ENCODE measurements at regions not wholly inside any gene's neighbourhood (a gene's known extent, or its start where the extent isn't known, plus 50 kb on each side); places are given as distances from the start of the nearest gene placed in this dataset.
"Not testable (repeated sequence)": the region's sequence is repeated elsewhere in the genome, so short reads cannot be mapped to it uniquely, and the experiment has no call there.

GRCh38 chr3:89957451-89957850 is 850.0 kb downstream of the EPHA3 start:
- no peaks in the 10 kb centered on the region for H3K36me3 ChIP-seq
- DNase-seq: no peak
- H3K9me3 ChIP-seq: no peaks in the 10 kb centered on the region
- H3K27me3 ChIP-seq: no peaks in the 10 kb centered on the region
- no peaks in the 10 kb centered on the region for H3K4me1 ChIP-seq
- ATAC-seq (ENCODE audit: low FRiP score in 2 of 2): no peak
- H3K27ac ChIP-seq: no peak overlapping the region
- 44 to 55% methylated on average over 2 of the region's 2 CpGs for WGBS, 2 donors
- TF ChIP-seq EP300 (IDR thresholded peaks at IDR 0.05) (no peak), POLR2AphosphoS5 (IDR thresholded peaks at IDR 0.05) (no peak)
- H3K4me3 ChIP-seq: no peak overlapping the region

- DNase-seq; H3K27ac ChIP-seq; H3K4me1 ChIP-seq; H3K9me3 ChIP-seq; H3K4me3 ChIP-seq; ATAC-seq (ENCODE audit: low FRiP score in 2 of 2); H3K27me3 ChIP-seq; H3K36me3 ChIP-seq: not testable (repeated sequence)
- 55 to 70% methylated on average over 4 to 7 of the region's 9 CpGs for WGBS, 2 donors
Measured at GRCh38 chr3:89958163-89958562, 850.7 kb downstream of the EPHA3 start.

DNA sequence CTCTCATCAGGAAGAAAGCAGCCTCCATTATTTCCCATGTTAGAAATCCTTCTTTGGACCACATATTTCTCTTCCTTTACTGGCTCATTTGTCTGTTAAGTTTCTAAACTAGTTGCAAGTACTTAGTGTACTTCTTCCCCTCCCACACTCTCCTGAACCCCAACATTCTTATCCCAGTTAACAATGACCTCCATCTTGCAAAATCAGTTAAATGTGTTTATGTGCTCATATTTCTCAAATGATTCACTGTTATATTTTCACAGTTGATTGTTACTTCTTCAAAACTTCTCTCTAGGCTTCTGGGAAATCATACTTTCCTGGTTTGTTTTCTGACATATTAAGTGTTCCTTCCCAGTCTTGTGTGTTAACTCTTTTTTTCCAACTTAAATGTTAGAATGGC is 856.9 kb downstream of the EPHA3 start:
- DNase-seq (no peak), ATAC-seq (ENCODE audit: low FRiP score in 2 of 2) (no peak)
- Histone ChIP-seq H3K9me3 (no peaks in the 10 kb centered on the region), H3K36me3 (no peaks in the 10 kb centered on the region), H3K4me1 (no peaks in the 10 kb centered on the region), H3K4me3 (no peak overlapping the region), H3K27me3 (no peaks in the 10 kb centered on the region), H3K27ac (no peak overlapping the region)
- TF ChIP-seq POLR2AphosphoS5 (IDR thresholded peaks at IDR 0.05): no peak
- TF ChIP-seq POLR2A (IDR thresholded peaks at IDR 0.05): no peak
- no peak for TF ChIP-seq EP300 (IDR thresholded peaks at IDR 0.05)
- no peak for TF ChIP-seq CTCF (IDR thresholded peaks at IDR 0.05)

DNA sequence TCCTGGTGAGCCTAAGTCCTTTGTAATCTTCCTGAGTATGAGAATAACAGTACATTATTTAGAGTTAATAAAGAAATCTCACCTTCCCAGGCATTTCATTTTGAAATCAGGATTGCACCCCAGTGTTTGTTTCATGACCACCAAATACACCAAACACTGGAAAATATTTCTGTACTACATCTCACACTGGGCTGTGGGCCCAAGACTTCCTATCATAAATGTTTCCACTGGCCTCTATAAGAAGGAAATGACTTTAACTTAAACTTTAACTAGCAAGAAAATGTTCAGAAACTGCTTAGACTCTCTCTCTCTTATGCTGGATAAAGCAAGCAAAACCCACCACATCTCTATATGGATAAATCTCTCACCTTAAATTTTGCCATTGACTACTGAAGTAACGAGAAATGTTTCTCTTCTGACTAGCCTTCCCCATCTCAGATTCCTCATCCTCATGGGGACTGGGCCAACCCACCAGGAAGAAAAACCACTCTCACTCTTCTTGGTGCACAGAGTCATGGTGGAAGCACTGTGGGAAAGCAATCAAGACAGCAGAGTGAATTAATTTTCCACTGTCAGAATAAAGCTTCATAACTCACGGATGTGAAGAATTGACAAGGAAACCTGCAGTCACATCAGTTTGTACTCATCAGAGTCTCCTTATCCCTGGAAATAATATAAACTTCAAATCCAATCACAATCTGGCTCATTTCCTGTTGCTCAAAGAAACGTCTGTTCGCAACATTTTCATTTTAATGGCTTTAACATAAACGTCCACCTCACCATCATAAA is 859.6 kb downstream of the EPHA3 start:
- 59 to 70% methylated on average over 5 of the region's 5 CpGs for WGBS, 2 donors
- no peaks in the 10 kb centered on the region for H3K9me3 ChIP-seq
- H3K4me3 ChIP-seq: no peak overlapping the region
- no peaks in the 10 kb centered on the region for H3K36me3 ChIP-seq
- DNase-seq (no peak), ATAC-seq (ENCODE audit: low FRiP score in 2 of 2) (no peak)
- no peak for TF ChIP-seq EP300 (IDR thresholded peaks at IDR 0.05)
- no peak for TF ChIP-seq POLR2A (IDR thresholded peaks at IDR 0.05)
- TF ChIP-seq CTCF (IDR thresholded peaks at IDR 0.05): no peak
- TF ChIP-seq POLR2AphosphoS5 (IDR thresholded peaks at IDR 0.05): no peak
- H3K4me1 ChIP-seq: no peaks in the 10 kb centered on the region
- no peak overlapping the region for H3K27ac ChIP-seq
- no peaks in the 10 kb centered on the region for H3K27me3 ChIP-seq

- TF ChIP-seq CTCF (IDR thresholded peaks at IDR 0.05) (no peak), POLR2A (IDR thresholded peaks at IDR 0.05) (no peak), POLR2AphosphoS5 (IDR thresholded peaks at IDR 0.05) (no peak), EP300 (IDR thresholded peaks at IDR 0.05) (no peak)
- no peak for ATAC-seq (ENCODE audit: low FRiP score in 2 of 2)
- no peaks in the 10 kb centered on the region for H3K36me3 ChIP-seq
- no peak overlapping the region for H3K27ac ChIP-seq
- DNase-seq: no peak
- WGBS, 2 donors: 80 to 87% methylated on average over 2 of the region's 2 CpGs
- no peak overlapping the region for H3K4me3 ChIP-seq
- no peaks in the 10 kb centered on the region for H3K4me1 ChIP-seq
- H3K9me3 ChIP-seq: no peaks in the 10 kb centered on the region
- no peaks in the 10 kb centered on the region for H3K27me3 ChIP-seq
Measured at GRCh38 chr3:89971329-89971728, 863.9 kb downstream of the EPHA3 start.

DNA sequence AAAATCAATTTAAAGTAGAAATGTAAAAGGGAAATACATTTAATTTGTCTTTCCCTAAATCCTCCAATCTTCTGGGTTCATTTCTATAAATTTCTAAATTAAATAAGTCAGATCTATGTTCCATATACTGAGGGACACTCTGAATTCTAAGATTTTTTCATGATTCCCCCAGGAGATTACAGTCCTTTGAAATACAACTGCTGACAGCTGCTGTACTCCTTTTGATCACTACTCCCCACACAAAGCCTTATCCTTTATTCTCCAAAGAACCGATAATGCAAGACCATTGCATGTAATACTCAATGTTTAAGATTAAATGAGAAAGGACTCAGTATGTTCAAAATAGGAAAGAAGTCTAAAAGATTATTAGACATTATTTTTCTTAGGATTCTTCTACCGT is 865.7 kb downstream of the EPHA3 start:
- no peak overlapping the region for H3K27ac ChIP-seq
- ATAC-seq (ENCODE audit: low FRiP score in 2 of 2): no peak
- no peak for DNase-seq
- no peak overlapping the region for H3K4me3 ChIP-seq
- no peaks in the 10 kb centered on the region for H3K27me3 ChIP-seq
- no peaks in the 10 kb centered on the region for H3K9me3 ChIP-seq
- no peaks in the 10 kb centered on the region for H3K4me1 ChIP-seq
- no peaks in the 10 kb centered on the region for H3K36me3 ChIP-seq
- TF ChIP-seq EP300 (IDR thresholded peaks at IDR 0.05) (no peak), POLR2AphosphoS5 (IDR thresholded peaks at IDR 0.05) (no peak), POLR2A (IDR thresholded peaks at IDR 0.05) (no peak), CTCF (IDR thresholded peaks at IDR 0.05) (no peak)
- 81 to 90% methylated on average over 2 of the region's 2 CpGs for WGBS, 2 donors
